ENCODE measurements at regions not wholly inside any gene's neighbourhood (a gene's known extent, or its start where the extent isn't known, plus 50 kb on each side); places are given as distances from the start of the nearest gene placed in this dataset.
"Not testable (repeated sequence)": the region's sequence is repeated elsewhere in the genome, so short reads cannot be mapped to it uniquely, and the experiment has no call there.

DNA sequence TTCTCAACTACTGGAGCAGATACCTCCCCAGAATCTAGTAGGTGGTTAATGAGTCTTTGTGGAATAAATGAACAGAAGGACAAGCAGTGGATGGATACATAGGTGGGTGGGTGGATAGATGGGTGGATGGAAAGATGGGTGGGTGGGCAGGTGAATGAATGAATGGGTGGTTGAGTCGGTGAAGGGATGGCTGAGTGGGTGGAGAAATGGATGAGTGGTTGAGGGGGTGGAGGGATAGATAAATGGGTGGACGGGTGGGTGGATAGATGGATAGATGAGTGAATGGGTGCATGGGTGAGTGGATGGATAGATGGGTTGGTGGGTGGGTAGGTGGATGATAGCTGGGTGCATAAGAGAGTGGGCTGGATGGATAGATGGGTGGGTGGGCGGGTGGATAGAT, 80.6 kb upstream of the CLEC6A start:
- H3K4me3 Mint-ChIP-seq, H3K27ac Mint-ChIP-seq, DNase-seq, H3K9me3 Mint-ChIP-seq, H3K4me1 Mint-ChIP-seq, H3K27me3 Mint-ChIP-seq, H3K36me3 Mint-ChIP-seq: not testable (repeated sequence)

- H3K27me3 Mint-ChIP-seq, H3K4me3 Mint-ChIP-seq, H3K36me3 Mint-ChIP-seq, H3K9me3 Mint-ChIP-seq, DNase-seq, H3K27ac Mint-ChIP-seq, H3K4me1 Mint-ChIP-seq: not testable (repeated sequence)
Observed at GRCh38 chr12:8377756-8378155, 78.0 kb upstream of the CLEC6A start.

GRCh38 chr12:8382556-8382955, 73.2 kb upstream of the CLEC6A start:
- H3K4me3 Mint-ChIP-seq, H3K4me1 Mint-ChIP-seq, H3K9me3 Mint-ChIP-seq, H3K27ac Mint-ChIP-seq, H3K27me3 Mint-ChIP-seq, H3K36me3 Mint-ChIP-seq, DNase-seq: not testable (repeated sequence)

- DNase-seq, H3K4me1 Mint-ChIP-seq, H3K9me3 Mint-ChIP-seq, H3K4me3 Mint-ChIP-seq, H3K36me3 Mint-ChIP-seq, H3K27ac Mint-ChIP-seq: not testable (repeated sequence)
- H3K27me3 Mint-ChIP-seq = peaks cover 13% of the 10 kb centered on the region
Observed at GRCh38 chr12:8384686-8385085, 71.1 kb upstream of the CLEC6A start.

DNA sequence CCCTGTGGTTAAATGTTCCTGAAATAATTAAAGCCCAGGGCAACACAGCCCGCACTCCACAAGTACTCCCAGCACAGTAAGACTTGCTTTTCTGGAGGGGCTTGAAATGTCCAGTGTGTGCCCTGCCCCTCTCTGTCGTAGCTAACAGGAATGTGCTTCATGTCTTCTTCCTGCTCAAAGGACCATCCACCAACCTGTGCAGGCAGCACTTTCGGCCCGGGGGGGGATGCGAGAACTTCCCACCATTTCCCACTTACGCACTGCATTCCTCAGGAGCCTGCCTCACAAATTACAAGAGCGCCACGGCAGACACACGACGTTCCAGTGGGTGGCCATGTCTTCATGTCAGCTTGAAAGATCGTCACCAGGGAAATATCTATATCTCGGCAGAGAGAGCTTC, 70.3 kb upstream of the CLEC6A start:
- peaks cover 13% of the 10 kb centered on the region for H3K27me3 Mint-ChIP-seq
- not testable (repeated sequence) for H3K4me1 Mint-ChIP-seq, H3K36me3 Mint-ChIP-seq, H3K4me3 Mint-ChIP-seq, DNase-seq, H3K27ac Mint-ChIP-seq, H3K9me3 Mint-ChIP-seq

DNA sequence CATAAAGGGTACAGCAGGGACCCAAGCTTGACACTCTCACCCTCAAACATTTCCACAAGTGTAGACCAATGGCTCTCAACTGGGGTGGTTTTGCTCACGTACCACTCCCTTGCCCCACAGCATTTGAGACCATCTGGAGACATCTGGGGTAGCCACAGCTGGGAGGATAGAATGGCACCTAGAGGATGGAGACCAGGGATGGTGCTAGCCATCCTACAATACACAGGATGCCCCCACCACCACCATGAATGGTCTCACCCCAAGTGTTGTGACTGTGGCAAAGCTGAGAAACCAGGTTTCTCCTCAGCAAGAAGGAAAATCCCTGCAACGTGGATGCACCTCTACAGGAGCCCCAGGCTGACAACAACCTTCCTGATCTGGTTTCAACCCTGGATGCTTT, 69.1 kb upstream of the CLEC6A start:
- H3K4me1 Mint-ChIP-seq, H3K27ac Mint-ChIP-seq, H3K27me3 Mint-ChIP-seq, H3K4me3 Mint-ChIP-seq, H3K36me3 Mint-ChIP-seq, DNase-seq, H3K9me3 Mint-ChIP-seq: not testable (repeated sequence)

GRCh38 chr12:8389296-8389695, 66.5 kb upstream of the CLEC6A start:
- H3K9me3 Mint-ChIP-seq, DNase-seq, H3K36me3 Mint-ChIP-seq, H3K4me3 Mint-ChIP-seq, H3K27ac Mint-ChIP-seq, H3K4me1 Mint-ChIP-seq: not testable (repeated sequence)
- peaks cover 23% of the 10 kb centered on the region for H3K27me3 Mint-ChIP-seq

GRCh38 chr12:8390001-8390777, 65.6 kb upstream of the CLEC6A start:
- H3K9me3 Mint-ChIP-seq, H3K4me1 Mint-ChIP-seq, H3K36me3 Mint-ChIP-seq, H3K27ac Mint-ChIP-seq: not testable (repeated sequence)
- Mint-ChIP-seq H3K27me3 (peaks cover 24% of the 10 kb centered on the region), H3K4me3 (peak overlapping the region; percentile 22)
- DNase-seq = peak; percentile 67

GRCh38 chr12:8396225-8397071, 59.3 kb upstream of the CLEC6A start:
- not testable (repeated sequence) for H3K9me3 Mint-ChIP-seq
- H3K4me3 Mint-ChIP-seq = peak overlapping the region; percentile 51

DNA sequence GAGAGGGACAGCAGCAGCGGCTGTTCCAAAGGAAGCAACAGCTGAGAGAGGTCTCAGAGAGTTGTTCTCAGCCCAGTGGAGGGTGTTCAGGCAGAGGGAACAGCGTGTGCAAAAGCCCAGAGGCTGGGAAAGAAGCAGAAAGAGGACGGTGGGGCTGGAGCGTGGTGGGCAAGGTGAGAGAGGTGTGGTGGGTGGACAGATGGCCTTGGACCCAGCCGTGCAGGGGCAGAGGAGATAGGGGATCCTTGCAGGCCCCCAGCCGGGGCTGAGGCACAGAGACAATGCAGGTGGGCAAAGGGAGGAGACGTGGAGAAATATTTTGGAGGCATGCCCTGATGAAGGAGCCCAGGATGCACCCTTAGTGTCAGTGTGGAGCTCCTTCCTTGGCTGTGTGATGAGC, 58.4 kb upstream of the CLEC6A start:
- not testable (repeated sequence) for H3K9me3 Mint-ChIP-seq, H3K36me3 Mint-ChIP-seq, H3K4me1 Mint-ChIP-seq, H3K4me3 Mint-ChIP-seq, DNase-seq, H3K27ac Mint-ChIP-seq
- peaks cover 28% of the 10 kb centered on the region for H3K27me3 Mint-ChIP-seq

More at GRCh38 chr12:8396225-8397071, 59.3 kb upstream of the CLEC6A start:
- not testable (repeated sequence) for H3K27ac Mint-ChIP-seq, H3K36me3 Mint-ChIP-seq, H3K4me1 Mint-ChIP-seq
- H3K27me3 Mint-ChIP-seq = peaks cover 32% of the 10 kb centered on the region
- peak; percentile 72 for DNase-seq

DNA sequence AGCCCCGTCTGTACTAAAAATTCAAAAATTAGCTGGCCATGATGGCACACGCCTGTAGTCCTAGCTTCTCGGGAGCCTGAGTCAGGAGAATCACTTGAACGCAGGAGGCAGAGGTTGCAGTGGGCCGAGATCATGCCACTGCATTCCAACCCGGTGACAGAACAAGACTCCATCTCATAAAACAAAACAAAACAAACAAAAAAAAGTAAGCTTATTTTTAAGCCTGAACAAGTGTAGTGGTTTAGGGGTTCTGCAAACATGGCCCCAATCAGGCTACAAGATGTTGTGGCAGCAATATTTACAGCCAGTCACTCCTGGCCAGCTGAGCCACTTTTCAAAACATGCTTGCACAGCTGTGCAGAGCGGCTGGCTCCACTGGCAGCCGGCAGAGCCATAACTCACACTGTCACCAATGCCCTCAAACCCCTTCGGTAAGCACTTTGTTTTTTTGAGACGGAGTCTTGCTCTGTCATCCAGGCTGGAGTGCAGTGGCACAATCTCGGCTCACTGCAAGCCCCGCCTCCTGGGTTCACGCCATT, 56.2 kb upstream of the CLEC6A start:
- not testable (repeated sequence) for H3K9me3 Mint-ChIP-seq, H3K4me1 Mint-ChIP-seq, H3K27ac Mint-ChIP-seq, DNase-seq, H3K4me3 Mint-ChIP-seq, H3K36me3 Mint-ChIP-seq
- H3K27me3 Mint-ChIP-seq = peaks cover 17% of the 10 kb centered on the region

- not testable (repeated sequence) for H3K4me3 Mint-ChIP-seq, H3K27me3 Mint-ChIP-seq, H3K4me1 Mint-ChIP-seq, H3K27ac Mint-ChIP-seq, H3K9me3 Mint-ChIP-seq, DNase-seq, H3K36me3 Mint-ChIP-seq
Observed at GRCh38 chr12:8403834-8404233, 51.9 kb upstream of the CLEC6A start.

- not testable (repeated sequence) for H3K4me1 Mint-ChIP-seq, H3K27me3 Mint-ChIP-seq, H3K27ac Mint-ChIP-seq, H3K36me3 Mint-ChIP-seq, H3K4me3 Mint-ChIP-seq, H3K9me3 Mint-ChIP-seq, DNase-seq
Observed at GRCh38 chr12:8404341-8404740, 51.4 kb upstream of the CLEC6A start.

Data from activated naive CD8-positive, alpha-beta T cell treated with anti-CD3 and anti-CD28 coated beads for 36 hours (primary cell).